H1 (cell line): ENCODE measurements at regions not wholly inside any gene's neighbourhood (a gene's known extent, or its start where the extent isn't known, plus 50 kb on each side); places are given as distances from the start of the nearest gene placed in this dataset.

Experiments used
- ATF2 ChIP-seq: IDR thresholded peaks from 2 replicates; pipeline ENCODE4 v1.6.1; 2012; ENCODE audit warnings: low read length, inconsistent platforms
- POU5F1 ChIP-seq: IDR thresholded peaks from 2 replicates; pipeline ENCODE4 v1.6.1; 2011; ENCODE audit warnings: low read depth, mild to moderate bottlenecking, low read length, moderate library complexity
- TAF7 ChIP-seq: optimal IDR thresholded peaks from 2 replicates; pipeline ENCODE3; 2011; ENCODE audit warnings: low read depth, mild to moderate bottlenecking, inconsistent platforms, low read length, moderate library complexity, borderline replicate concordance

- TF ChIP-seq TAF7 (no peak), POU5F1 (no peak), ATF2 (no peak)
These were observed 349.7 kb upstream of the ESRRG start (continued) for GRCh38 chr1:217072926-217073325.
